ENCODE measurements at regions not wholly inside any gene's neighbourhood (a gene's known extent, or its start where the extent isn't known, plus 50 kb on each side); places are given as distances from the start of the nearest gene placed in this dataset.

DNA sequence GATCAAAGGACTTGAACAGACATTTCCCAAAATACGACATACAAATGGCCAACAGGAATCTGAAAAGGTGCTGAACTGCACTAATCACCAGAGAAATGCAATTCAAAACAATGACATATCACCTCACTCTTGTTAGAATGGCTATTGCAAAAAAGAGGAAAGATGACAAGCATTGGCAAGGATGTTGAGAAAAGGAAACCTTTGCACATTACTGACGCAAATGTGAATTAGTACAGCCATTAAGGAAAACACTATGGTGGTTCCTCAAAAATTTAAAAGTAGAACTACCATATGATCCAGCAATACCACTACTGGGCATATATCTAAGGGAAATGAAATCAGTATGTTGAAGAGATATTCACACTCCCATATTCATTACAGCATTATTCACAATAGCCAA, 57.7 kb upstream of the ASPRV1 start:
- no peak for TF ChIP-seq POLR2AphosphoS5 (IDR thresholded peaks at IDR 0.05; ENCODE audit: low read depth)
- TF ChIP-seq, protein P1, sequence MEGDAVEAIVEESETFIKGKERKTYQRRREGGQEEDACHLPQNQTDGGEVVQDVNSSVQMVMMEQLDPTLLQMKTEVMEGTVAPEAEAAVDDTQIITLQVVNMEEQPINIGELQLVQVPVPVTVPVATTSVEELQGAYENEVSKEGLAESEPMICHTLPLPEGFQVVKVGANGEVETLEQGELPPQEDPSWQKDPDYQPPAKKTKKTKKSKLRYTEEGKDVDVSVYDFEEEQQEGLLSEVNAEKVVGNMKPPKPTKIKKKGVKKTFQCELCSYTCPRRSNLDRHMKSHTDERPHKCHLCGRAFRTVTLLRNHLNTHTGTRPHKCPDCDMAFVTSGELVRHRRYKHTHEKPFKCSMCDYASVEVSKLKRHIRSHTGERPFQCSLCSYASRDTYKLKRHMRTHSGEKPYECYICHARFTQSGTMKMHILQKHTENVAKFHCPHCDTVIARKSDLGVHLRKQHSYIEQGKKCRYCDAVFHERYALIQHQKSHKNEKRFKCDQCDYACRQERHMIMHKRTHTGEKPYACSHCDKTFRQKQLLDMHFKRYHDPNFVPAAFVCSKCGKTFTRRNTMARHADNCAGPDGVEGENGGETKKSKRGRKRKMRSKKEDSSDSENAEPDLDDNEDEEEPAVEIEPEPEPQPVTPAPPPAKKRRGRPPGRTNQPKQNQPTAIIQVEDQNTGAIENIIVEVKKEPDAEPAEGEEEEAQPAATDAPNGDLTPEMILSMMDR (conservative IDR thresholded peaks at IDR 0.05; ENCODE audit: low read depth in 2 of 2) = no peak
- TF ChIP-seq, protein P2, sequence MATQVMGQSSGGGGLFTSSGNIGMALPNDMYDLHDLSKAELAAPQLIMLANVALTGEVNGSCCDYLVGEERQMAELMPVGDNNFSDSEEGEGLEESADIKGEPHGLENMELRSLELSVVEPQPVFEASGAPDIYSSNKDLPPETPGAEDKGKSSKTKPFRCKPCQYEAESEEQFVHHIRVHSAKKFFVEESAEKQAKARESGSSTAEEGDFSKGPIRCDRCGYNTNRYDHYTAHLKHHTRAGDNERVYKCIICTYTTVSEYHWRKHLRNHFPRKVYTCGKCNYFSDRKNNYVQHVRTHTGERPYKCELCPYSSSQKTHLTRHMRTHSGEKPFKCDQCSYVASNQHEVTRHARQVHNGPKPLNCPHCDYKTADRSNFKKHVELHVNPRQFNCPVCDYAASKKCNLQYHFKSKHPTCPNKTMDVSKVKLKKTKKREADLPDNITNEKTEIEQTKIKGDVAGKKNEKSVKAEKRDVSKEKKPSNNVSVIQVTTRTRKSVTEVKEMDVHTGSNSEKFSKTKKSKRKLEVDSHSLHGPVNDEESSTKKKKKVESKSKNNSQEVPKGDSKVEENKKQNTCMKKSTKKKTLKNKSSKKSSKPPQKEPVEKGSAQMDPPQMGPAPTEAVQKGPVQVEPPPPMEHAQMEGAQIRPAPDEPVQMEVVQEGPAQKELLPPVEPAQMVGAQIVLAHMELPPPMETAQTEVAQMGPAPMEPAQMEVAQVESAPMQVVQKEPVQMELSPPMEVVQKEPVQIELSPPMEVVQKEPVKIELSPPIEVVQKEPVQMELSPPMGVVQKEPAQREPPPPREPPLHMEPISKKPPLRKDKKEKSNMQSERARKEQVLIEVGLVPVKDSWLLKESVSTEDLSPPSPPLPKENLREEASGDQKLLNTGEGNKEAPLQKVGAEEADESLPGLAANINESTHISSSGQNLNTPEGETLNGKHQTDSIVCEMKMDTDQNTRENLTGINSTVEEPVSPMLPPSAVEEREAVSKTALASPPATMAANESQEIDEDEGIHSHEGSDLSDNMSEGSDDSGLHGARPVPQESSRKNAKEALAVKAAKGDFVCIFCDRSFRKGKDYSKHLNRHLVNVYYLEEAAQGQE (IDR thresholded peaks at IDR 0.05; ENCODE audit: unreplicated experiment) = no peak
- TF ChIP-seq, protein P3, sequence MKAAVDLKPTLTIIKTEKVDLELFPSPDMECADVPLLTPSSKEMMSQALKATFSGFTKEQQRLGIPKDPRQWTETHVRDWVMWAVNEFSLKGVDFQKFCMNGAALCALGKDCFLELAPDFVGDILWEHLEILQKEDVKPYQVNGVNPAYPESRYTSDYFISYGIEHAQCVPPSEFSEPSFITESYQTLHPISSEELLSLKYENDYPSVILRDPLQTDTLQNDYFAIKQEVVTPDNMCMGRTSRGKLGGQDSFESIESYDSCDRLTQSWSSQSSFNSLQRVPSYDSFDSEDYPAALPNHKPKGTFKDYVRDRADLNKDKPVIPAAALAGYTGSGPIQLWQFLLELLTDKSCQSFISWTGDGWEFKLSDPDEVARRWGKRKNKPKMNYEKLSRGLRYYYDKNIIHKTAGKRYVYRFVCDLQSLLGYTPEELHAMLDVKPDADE (IDR thresholded peaks at IDR 0.05) = no peak
